A673 (cell line): ENCODE measurements at regions not wholly inside any gene's neighbourhood (a gene's known extent, or its start where the extent isn't known, plus 50 kb on each side); places are given as distances from the start of the nearest gene placed in this dataset.

Source experiments
- CTCF ChIP-seq: fragments of 300-800, 200-600 bp; sonication (generic); conservative IDR thresholded peaks from 2 replicates; pipeline ENCODE4 v1.5.1; 2017; ENCODE audit warnings: low read depth, mild to moderate bottlenecking, antibody characterized with exemption, low read length, moderate library complexity, mixed read lengths
- EZH2 ChIP-seq: fragments of 200-600 bp; sonication (generic); IDR thresholded peaks from 2 replicates; pipeline ENCODE4 v1.6.1; 2017; ENCODE audit warnings: borderline replicate concordance, low read depth, mild to moderate bottlenecking, mixed read lengths, antibody characterized with exemption, low read length; ENCODE audit not compliant: poor library complexity, severe bottlenecking

GRCh38 chr16:79361132-79361751 is 239.3 kb downstream of the MAF start:
- TF ChIP-seq EZH2 (no peak), CTCF (no peak)
